ENCODE measurements at regions not wholly inside any gene's neighbourhood (a gene's known extent, or its start where the extent isn't known, plus 50 kb on each side); places are given as distances from the start of the nearest gene placed in this dataset.

DNA sequence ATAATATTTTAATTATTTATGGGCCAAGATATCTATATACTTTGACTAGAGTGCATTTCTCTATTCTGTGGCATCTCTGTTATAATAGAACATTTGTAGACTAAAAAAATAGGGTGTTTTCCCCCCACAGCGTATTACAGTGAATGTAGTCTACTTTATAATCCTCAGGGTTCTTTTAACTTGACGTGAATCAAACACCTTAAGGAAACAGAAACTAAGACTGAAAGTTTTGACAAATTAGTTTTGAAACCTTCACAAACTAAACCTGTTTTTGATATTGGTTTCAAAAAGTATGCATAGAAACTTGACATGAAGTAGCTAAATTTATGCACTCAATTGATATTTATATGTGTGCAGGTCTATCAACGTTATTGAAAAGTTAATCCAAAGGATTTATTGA, 1963.1 kb upstream of the TENM3 start:
- TF ChIP-seq, protein P1, sequence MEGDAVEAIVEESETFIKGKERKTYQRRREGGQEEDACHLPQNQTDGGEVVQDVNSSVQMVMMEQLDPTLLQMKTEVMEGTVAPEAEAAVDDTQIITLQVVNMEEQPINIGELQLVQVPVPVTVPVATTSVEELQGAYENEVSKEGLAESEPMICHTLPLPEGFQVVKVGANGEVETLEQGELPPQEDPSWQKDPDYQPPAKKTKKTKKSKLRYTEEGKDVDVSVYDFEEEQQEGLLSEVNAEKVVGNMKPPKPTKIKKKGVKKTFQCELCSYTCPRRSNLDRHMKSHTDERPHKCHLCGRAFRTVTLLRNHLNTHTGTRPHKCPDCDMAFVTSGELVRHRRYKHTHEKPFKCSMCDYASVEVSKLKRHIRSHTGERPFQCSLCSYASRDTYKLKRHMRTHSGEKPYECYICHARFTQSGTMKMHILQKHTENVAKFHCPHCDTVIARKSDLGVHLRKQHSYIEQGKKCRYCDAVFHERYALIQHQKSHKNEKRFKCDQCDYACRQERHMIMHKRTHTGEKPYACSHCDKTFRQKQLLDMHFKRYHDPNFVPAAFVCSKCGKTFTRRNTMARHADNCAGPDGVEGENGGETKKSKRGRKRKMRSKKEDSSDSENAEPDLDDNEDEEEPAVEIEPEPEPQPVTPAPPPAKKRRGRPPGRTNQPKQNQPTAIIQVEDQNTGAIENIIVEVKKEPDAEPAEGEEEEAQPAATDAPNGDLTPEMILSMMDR (IDR thresholded peaks at IDR 0.05; ENCODE audit: low read depth, low read length, missing control alignments): no peak
- no peak overlapping the region for H3K4me3 ChIP-seq (replicated peaks; ENCODE audit: low read depth, low read length)
- DNase-seq (ENCODE audit: extremely low read depth, low read depth): no peak

DNA sequence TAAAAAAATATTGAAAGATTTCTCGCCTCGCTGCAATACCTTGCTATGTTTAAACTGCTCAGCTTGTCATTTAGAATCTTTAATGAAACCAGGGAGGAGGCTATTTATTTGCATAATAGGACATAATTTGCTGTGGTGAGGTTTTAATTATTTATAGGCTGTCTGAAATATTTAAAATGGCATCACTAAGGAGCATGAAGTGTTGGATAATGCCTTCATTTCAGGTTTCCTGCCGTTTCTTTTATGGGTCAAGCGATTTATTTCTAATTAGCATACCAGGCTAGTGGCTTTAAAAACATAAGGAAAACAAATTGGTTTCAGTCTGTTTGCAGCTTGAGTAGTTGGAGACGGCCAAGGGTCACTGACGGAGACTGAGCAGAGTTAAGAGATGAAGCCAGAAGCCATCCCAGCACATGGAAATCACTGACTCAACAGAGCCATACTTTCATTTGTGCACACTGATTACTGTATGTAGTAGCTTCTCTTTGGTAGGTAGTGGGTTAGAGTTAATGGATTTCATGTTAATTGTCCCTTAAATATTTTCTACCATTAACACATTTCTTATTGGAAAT, 1962.4 kb upstream of the TENM3 start:
- no peak for DNase-seq (ENCODE audit: extremely low read depth, low read depth)
- TF ChIP-seq, protein P1 (IDR thresholded peaks at IDR 0.05; ENCODE audit: low read depth, low read length, missing control alignments): no peak
- no peak overlapping the region for H3K4me3 ChIP-seq (replicated peaks; ENCODE audit: low read depth, low read length)

DNA sequence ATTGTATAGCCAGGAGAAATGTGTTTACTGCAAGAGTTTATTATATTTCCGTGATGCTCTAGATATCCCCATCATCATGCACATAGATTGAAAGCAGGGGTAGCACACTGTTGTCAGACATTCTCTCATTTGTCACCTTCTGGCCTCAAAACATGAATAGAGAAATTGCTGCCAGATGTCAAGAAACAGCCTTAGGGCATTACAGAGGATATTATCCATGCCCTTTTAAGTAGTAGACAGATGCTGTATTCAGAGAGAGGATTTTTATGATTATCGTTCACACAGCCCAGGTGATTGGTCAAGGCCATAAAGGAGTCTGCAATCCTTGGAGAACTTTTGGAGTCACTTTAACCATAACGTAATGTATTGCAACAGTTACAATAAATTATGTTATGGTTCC, 1961.5 kb upstream of the TENM3 start:
- TF ChIP-seq, protein P1 (IDR thresholded peaks at IDR 0.05; ENCODE audit: low read depth, low read length, missing control alignments): no peak
- DNase-seq (ENCODE audit: extremely low read depth, low read depth): no peak
- H3K4me3 ChIP-seq (replicated peaks; ENCODE audit: low read depth, low read length): no peak overlapping the region

DNA sequence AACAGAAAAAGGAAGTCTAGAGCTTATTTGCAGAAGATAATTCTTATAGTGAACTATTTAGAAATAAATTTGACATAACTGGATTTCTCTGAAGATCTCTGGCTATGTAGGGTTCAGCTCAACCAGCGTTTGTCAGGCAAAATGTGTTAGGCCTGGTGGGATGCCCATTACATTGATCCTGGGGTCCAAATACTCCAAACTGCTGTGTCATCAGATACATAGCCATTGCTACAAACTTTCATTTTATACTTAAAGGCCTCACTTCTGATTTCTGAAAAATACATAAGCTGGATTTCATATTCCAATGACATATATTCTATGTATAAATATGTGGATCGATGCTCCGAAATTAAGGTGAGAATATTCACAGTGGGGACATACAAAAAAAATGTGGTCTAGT, 1958.9 kb upstream of the TENM3 start:
- TF ChIP-seq, protein P1 (IDR thresholded peaks at IDR 0.05; ENCODE audit: low read depth, low read length, missing control alignments): no peak
- no peak for DNase-seq (ENCODE audit: extremely low read depth, low read depth)
- H3K4me3 ChIP-seq (replicated peaks; ENCODE audit: low read depth, low read length): no peak overlapping the region

DNA sequence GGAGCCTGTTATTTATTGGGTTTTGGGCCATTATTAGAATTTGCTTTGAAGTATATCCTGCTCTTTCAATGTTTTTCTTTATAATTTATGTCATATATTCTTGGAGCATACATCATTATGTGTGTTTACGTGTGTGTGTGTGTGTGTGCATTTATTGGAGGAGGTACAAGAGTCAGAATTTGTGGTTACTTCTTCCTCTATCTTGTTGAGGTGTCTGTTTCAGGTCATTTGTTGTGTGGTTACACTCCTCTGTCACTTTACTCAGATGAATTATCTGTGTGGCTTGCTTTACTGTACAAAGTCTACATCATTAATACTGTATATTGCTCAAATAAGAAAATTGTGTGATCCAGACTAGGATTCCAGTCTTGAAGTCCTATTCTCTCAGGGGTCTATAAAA, 1957.4 kb upstream of the TENM3 start:
- TF ChIP-seq, protein P1 (IDR thresholded peaks at IDR 0.05; ENCODE audit: low read depth, low read length, missing control alignments): no peak

DNA sequence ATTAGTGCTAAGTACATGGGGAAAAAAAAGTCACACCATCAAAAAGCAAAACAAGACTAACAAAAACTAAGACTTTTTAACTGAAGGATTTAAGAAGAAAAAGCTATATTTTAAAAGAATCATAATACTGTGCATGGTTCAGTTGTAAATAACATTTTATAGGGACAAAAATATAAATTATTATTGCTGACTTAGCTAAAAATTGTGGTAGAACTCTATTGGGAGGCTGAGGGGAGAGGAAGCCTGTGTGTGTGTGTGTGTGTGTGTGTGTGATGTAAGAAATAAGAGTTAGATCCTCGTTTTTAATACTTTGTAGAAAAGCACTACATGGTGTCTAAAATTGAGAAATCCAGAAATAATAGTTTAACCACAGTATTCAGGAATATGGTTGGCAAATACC, 1950.9 kb upstream of the TENM3 start:
- no peak overlapping the region for H3K4me3 ChIP-seq (replicated peaks; ENCODE audit: low read depth, low read length)
- no peak for DNase-seq (ENCODE audit: extremely low read depth, low read depth)
- TF ChIP-seq, protein P1 (IDR thresholded peaks at IDR 0.05; ENCODE audit: low read depth, low read length, missing control alignments): no peak

More for the DNA sequence above, 1957.4 kb upstream of the TENM3 start:
- no peak overlapping the region for H3K4me3 ChIP-seq (replicated peaks; ENCODE audit: low read depth, low read length)
- DNase-seq (ENCODE audit: extremely low read depth, low read depth): no peak

DNA sequence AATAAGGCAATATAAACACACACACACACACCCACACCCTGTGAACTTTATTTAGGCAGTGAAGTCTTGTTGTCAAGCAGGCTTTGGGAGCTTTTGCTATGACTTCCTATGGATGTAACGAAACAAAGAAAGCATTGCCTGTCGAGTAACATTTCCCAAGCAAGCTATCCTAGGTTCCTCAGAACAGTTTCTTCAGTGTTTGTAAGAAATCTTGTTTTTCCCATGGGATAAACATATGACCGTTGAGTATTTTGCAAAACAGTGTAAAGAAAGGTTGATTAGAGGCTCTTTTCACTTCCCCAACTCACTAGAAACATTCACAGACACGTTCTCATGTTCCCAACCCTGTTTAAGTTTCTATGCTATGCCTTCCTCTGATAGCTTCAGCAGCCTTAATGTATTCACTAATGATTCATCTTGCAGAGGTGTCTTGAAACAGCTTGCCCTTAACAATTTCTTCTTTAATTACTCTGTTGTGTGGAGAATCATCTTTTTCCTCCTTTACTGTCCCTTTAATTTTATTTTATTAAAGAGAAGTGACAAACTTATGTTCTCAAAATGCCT, 1947.1 kb upstream of the TENM3 start:
- TF ChIP-seq, protein P1 (IDR thresholded peaks at IDR 0.05; ENCODE audit: low read depth, low read length, missing control alignments): no peak
- no peak for DNase-seq (ENCODE audit: extremely low read depth, low read depth)
- no peak overlapping the region for H3K4me3 ChIP-seq (replicated peaks; ENCODE audit: low read depth, low read length)

All from HFF-Myc (cell line).